ENCODE measurements at regions not wholly inside any gene's neighbourhood (a gene's known extent, or its start where the extent isn't known, plus 50 kb on each side); places are given as distances from the start of the nearest gene placed in this dataset.

GRCh38 chr3:82347585-82347984, 586.1 kb upstream of the GBE1 start:
- TF ChIP-seq CTCF (IDR thresholded peaks at IDR 0.05; ENCODE audit: low read length), result no peak
- TF ChIP-seq EZH2phosphoT487 (IDR thresholded peaks at IDR 0.05; ENCODE audit: low read length), result no peak
- TF ChIP-seq EZH2 (optimal IDR thresholded peaks at IDR 0.05; ENCODE audit: low read depth, low read length), result no peak

Data from MM.1S (cell line).